Neural progenitor cell (in vitro differentiated cells): ENCODE measurements at regions not wholly inside any gene's neighbourhood (a gene's known extent, or its start where the extent isn't known, plus 50 kb on each side); places are given as distances from the start of the nearest gene placed in this dataset.
A peak's percentile ranks its signal among the peaks of the same experiment; 100 is the strongest.

Experiments
- CTCF ChIP-seq: fragments of 200-600 bp; sonication (generic); IDR thresholded peaks from 2 replicates; pipeline ENCODE4 v1.5.1; 2017; ENCODE audit warnings: antibody characterized with exemption, mild to moderate bottlenecking
- EZH2 ChIP-seq: fragments of 200-600 bp; sonication (generic); IDR thresholded peaks from 2 replicates; pipeline ENCODE4 v1.6.1; 2017; ENCODE audit warnings: antibody characterized with exemption, mild to moderate bottlenecking, moderate library complexity

- TF ChIP-seq CTCF (peak; percentile 89), EZH2 (no peak)
These were observed 119.7 kb downstream of the ZNF326 start for GRCh38 chr1:90114521-90115141.
